Vagina (tissue), 2 donors: ENCODE measurements at regions not wholly inside any gene's neighbourhood (a gene's known extent, or its start where the extent isn't known, plus 50 kb on each side); places are given as distances from the start of the nearest gene placed in this dataset.

Experiments
- DNase-seq, 2 donors: peaks; one replicate each; pipeline ENCODE4 v3.0.0-alpha.2; 2017; ENCODE audit errors: extremely low spot score in 2 of 2
- H3K27ac ChIP-seq: fragments of 200-600 bp; sonication (generic); one replicate; pipeline ENCODE4 v1.5.1; 2019
- H3K27me3 ChIP-seq: fragments of 200-600 bp; sonication (generic); one replicate; pipeline ENCODE4 v1.5.1; 2019
- H3K36me3 ChIP-seq, 2 donors: fragments of 200-600 bp; sonication (generic); one replicate each; pipeline ENCODE4 v1.5.1; 2017 to 2019
- H3K4me1 ChIP-seq: fragments of 200-600 bp; sonication (generic); one replicate; pipeline ENCODE4 v1.5.1; 2019
- H3K4me3 ChIP-seq, 2 donors: fragments of 200-600 bp; sonication (generic); 1 replicate in 1 of 2; 2 replicates in 1 of 2; pipeline ENCODE4 v1.5.1; 2016 to 2019
- H3K9me3 ChIP-seq: fragments of 200-600 bp; sonication (generic); one replicate; pipeline ENCODE4 v1.5.1; 2019
- POLR2A ChIP-seq, 2 donors: fragments of 450-650 bp; IDR thresholded peaks; one replicate each; pipeline ENCODE4 v1.6.1; 2017; ENCODE audit warnings: antibody characterized with exemption in 2 of 2, mild to moderate bottlenecking in 2 of 2, moderate library complexity in 2 of 2
- POLR2AphosphoS5 ChIP-seq, 2 donors: sonication (generic); formaldehyde crosslinking; IDR thresholded peaks; one replicate each; pipeline ENCODE4 v1.9.0; 2017; ENCODE audit warnings: antibody characterized with exemption in 2 of 2, mild to moderate bottlenecking in 2 of 2, low read depth in 1 of 2; ENCODE audit not compliant: insufficient read depth in 1 of 2
- intact Hi-C: fragments of 100-400 bp; cut with DNase I; formaldehyde crosslinking; loops from one replicate; pipeline ENCODE4 v1.15.1; 2023
- TF ChIP-seq, protein P1 (sequence below), 3 experiments: fragments of 450-650 bp in 2 of 3; fragments of 200-600 bp in 1 of 3; sonication (generic) in 1 of 3; IDR thresholded peaks; one replicate each; pipeline ENCODE4 v1.5.1; 2017 to 2019; ENCODE audit warnings: antibody characterized with exemption in 3 of 3, mild to moderate bottlenecking in 2 of 3, moderate library complexity in 2 of 3

DNA sequence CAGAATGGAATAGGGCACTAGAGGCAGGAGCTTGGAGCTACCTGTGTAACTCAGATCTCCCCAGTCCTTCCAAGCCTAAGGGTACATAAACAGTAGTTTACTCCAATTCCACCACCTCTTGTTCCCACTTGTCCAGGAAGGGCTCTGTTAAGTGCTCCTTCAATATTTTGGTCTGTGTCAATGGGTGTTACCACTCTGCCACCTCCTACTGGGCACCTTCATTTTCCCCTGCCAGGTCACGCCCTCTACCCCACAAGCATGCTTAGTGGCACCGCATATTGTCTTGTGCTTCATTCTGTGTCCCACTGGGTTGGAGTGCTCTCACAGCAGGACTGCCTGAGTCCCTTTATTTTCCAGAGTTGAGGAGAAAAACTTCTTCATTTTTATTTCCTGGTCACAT is 459.8 kb downstream of the ARHGEF28 start:
- no peak for DNase-seq
- Histone ChIP-seq H3K4me1 (no peaks in the 10 kb centered on the region), H3K27ac (no peak overlapping the region), H3K36me3 (no peaks in the 10 kb centered on the region), H3K9me3 (no peaks in the 10 kb centered on the region), H3K27me3 (no peaks in the 10 kb centered on the region), H3K4me3 (no peak overlapping the region)
- intact Hi-C loops = no loop called here
- no peak for TF ChIP-seq POLR2AphosphoS5 (IDR thresholded peaks at IDR 0.05; ENCODE audit: insufficient read depth in 1 of 2, low read depth in 1 of 2)
- TF ChIP-seq POLR2A (IDR thresholded peaks at IDR 0.05) = no peak
- TF ChIP-seq, protein P1, sequence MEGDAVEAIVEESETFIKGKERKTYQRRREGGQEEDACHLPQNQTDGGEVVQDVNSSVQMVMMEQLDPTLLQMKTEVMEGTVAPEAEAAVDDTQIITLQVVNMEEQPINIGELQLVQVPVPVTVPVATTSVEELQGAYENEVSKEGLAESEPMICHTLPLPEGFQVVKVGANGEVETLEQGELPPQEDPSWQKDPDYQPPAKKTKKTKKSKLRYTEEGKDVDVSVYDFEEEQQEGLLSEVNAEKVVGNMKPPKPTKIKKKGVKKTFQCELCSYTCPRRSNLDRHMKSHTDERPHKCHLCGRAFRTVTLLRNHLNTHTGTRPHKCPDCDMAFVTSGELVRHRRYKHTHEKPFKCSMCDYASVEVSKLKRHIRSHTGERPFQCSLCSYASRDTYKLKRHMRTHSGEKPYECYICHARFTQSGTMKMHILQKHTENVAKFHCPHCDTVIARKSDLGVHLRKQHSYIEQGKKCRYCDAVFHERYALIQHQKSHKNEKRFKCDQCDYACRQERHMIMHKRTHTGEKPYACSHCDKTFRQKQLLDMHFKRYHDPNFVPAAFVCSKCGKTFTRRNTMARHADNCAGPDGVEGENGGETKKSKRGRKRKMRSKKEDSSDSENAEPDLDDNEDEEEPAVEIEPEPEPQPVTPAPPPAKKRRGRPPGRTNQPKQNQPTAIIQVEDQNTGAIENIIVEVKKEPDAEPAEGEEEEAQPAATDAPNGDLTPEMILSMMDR (IDR thresholded peaks at IDR 0.05) = no peak

DNA sequence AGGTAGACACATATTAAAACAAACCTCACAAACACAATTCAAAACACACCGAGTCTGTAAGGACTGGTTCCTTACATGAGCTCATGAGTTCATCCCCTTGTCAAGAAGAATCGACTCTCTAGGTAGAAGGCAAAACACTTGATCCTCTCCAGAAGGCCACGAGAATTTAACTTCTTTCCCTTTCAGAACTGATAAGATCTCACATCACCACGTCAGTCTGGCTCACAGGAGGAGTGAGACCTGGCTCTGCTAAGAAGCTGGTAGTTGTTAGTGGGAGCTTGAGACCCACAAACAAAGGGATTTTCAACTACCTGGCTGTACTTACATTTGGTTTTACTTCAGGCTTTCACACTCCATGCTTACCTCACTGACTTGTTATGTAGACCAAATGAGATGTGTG is 459.2 kb downstream of the ARHGEF28 start:
- H3K9me3 ChIP-seq = no peaks in the 10 kb centered on the region
- no peaks in the 10 kb centered on the region for H3K36me3 ChIP-seq
- no peak for DNase-seq
- H3K27ac ChIP-seq = no peak overlapping the region
- no peaks in the 10 kb centered on the region for H3K4me1 ChIP-seq
- no peaks in the 10 kb centered on the region for H3K27me3 ChIP-seq
- no peak for TF ChIP-seq POLR2A (IDR thresholded peaks at IDR 0.05)
- TF ChIP-seq POLR2AphosphoS5 (IDR thresholded peaks at IDR 0.05; ENCODE audit: insufficient read depth in 1 of 2, low read depth in 1 of 2) = no peak
- TF ChIP-seq, protein P1 (IDR thresholded peaks at IDR 0.05) = no peak
- intact Hi-C loops = no loop called here
- no peak overlapping the region for H3K4me3 ChIP-seq

DNA sequence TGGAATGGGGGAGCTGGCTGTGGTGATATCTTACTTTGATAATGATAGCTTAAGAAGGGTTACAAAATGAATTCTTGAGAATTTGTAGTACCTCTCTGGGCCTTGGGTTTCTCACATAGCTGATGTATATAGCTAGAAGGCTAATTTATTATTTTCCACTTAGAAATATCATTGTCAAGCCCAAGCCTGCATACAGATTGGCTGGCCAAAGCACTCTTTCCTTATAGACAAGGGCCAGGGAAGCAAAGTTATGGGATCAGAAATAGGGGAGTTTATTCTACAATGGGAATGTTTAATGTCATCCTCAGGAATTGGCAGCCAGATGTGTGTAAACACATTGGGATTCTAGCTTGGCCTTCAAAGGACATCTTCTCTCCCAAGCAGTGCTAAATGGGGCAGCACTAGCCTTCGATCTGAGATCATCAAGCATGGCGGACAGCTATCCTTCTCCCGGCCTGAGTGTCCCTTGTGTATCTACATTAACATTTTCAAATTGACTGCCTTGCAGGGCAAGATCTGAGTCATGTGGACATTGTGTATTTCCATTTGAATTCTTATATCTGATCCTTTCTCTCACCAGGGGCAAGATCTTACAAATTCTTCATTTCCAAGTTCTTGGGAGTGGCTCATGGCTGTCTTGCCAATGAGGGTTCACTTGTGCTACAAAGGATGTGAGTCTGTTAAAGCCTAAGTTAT is 457.2 kb downstream of the ARHGEF28 start:
- TF ChIP-seq POLR2AphosphoS5 (IDR thresholded peaks at IDR 0.05; ENCODE audit: insufficient read depth in 1 of 2, low read depth in 1 of 2) (no peak), POLR2A (IDR thresholded peaks at IDR 0.05) (no peak)
- TF ChIP-seq, protein P1 (IDR thresholded peaks at IDR 0.05) = no peak
- DNase-seq = no peak
- Histone ChIP-seq H3K36me3 (no peaks in the 10 kb centered on the region), H3K9me3 (no peaks in the 10 kb centered on the region), H3K27ac (no peak overlapping the region), H3K4me1 (no peaks in the 10 kb centered on the region), H3K4me3 (no peak overlapping the region), H3K27me3 (no peaks in the 10 kb centered on the region)
- intact Hi-C loops = no loop called here

DNA sequence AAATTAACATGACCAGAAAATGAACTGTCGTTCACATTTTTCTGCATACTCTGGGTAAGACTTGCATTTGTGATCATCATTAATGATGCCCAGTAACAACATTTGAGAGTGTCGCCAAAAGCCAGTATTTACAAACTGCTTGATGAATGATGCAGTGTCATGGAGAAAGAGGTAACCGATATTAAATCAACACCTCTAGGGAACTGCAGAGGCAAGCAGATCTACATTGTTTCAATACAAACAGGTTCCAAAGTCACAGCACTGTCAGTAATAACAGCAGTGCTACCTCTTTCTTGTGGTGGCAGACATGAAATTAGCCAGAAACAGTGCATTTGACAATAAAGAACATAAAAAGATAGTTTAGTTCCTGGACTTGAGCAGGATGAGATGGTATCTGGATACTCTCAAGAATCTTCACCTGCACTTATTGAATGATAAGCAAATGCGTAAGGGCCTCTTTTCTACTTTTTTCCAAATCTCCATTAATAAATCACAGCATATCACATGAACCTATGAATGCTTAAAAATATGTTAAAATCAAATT is 456.6 kb downstream of the ARHGEF28 start:
- TF ChIP-seq, protein P1 (IDR thresholded peaks at IDR 0.05) = no peak
- TF ChIP-seq POLR2A (IDR thresholded peaks at IDR 0.05) (no peak), POLR2AphosphoS5 (IDR thresholded peaks at IDR 0.05; ENCODE audit: insufficient read depth in 1 of 2, low read depth in 1 of 2) (no peak)
- H3K27me3 ChIP-seq = no peaks in the 10 kb centered on the region
- DNase-seq = no peak
- no peaks in the 10 kb centered on the region for H3K36me3 ChIP-seq
- no peak overlapping the region for H3K4me3 ChIP-seq
- no peaks in the 10 kb centered on the region for H3K9me3 ChIP-seq
- intact Hi-C loops = no loop called here
- no peaks in the 10 kb centered on the region for H3K4me1 ChIP-seq
- H3K27ac ChIP-seq = no peak overlapping the region

DNA sequence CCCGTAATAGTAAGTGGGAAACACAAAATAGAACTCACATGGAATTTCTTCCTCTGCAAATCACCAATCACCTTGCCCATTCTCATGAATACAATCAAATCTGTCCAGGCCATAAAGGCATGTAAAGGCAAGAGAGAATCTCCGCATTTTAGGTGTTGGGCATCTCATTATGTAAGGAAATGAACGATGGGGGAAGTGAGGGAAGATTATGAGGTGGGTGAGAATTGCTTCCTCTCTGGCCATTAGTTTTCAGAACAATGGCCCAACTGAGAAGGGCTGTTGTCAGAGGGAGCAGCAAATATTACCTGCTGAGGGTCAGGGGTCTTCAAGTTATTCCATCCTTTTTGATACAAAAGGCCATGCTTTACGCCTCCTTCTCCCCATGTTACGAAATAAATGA is 455.1 kb downstream of the ARHGEF28 start:
- no peaks in the 10 kb centered on the region for H3K4me1 ChIP-seq
- H3K27ac ChIP-seq = no peak overlapping the region
- TF ChIP-seq, protein P1 (IDR thresholded peaks at IDR 0.05) = no peak
- TF ChIP-seq POLR2AphosphoS5 (IDR thresholded peaks at IDR 0.05; ENCODE audit: insufficient read depth in 1 of 2, low read depth in 1 of 2) = no peak
- H3K4me3 ChIP-seq = no peak overlapping the region
- no peak for DNase-seq
- H3K9me3 ChIP-seq = no peaks in the 10 kb centered on the region
- intact Hi-C loops = no loop called here
- no peaks in the 10 kb centered on the region for H3K27me3 ChIP-seq
- H3K36me3 ChIP-seq = no peaks in the 10 kb centered on the region
